GM23248 (cell line): ENCODE measurements at regions not wholly inside any gene's neighbourhood (a gene's known extent, or its start where the extent isn't known, plus 50 kb on each side); places are given as distances from the start of the nearest gene placed in this dataset.
"Not testable (repeated sequence)": the region's sequence is repeated elsewhere in the genome, so short reads cannot be mapped to it uniquely, and the experiment has no call there.

Experiments
- DNase-seq: peaks from one replicate; pipeline ENCODE4 v3.0.0-alpha.2; 2015
- H2AFZ ChIP-seq: fragments of 200-600 bp; sonication (generic); 2 replicates; pipeline ENCODE4 v1.6.1; 2016; ENCODE audit warnings: antibody characterized with exemption
- H3F3A ChIP-seq: fragments of 200-600 bp; sonication (generic); 2 replicates; pipeline ENCODE4 v1.6.1; 2016; ENCODE audit warnings: mild to moderate bottlenecking, antibody characterized with exemption, mixed run types; ENCODE audit not compliant: insufficient read depth
- H3K27ac ChIP-seq: fragments of 200-600 bp; sonication (generic); 2 replicates; pipeline ENCODE4 v1.5.1; 2016; ENCODE audit warnings: mild to moderate bottlenecking
- H3K27me3 ChIP-seq: fragments of 200-600 bp; sonication (generic); replicated peaks from 2 replicates; pipeline ENCODE4 v1.6.1; 2016; ENCODE audit warnings: mild to moderate bottlenecking; ENCODE audit not compliant: insufficient read depth
- H3K36me3 ChIP-seq: fragments of 200-600 bp; sonication (generic); 2 replicates; pipeline ENCODE4 v1.6.1; 2016; ENCODE audit warnings: low read depth, mild to moderate bottlenecking
- H3K4me1 ChIP-seq: fragments of 200-600 bp; sonication (generic); 2 replicates; pipeline ENCODE4 v1.6.1; 2016; ENCODE audit warnings: mild to moderate bottlenecking; ENCODE audit not compliant: insufficient read depth
- H3K4me2 ChIP-seq: fragments of 200-600 bp; sonication (generic); one replicate; pipeline ENCODE4 v1.6.1; 2016; ENCODE audit warnings: mild to moderate bottlenecking; ENCODE audit not compliant: unreplicated experiment
- H3K4me3 ChIP-seq: fragments of 200-600 bp; sonication (generic); 2 replicates; pipeline ENCODE4 v1.5.1; 2016; ENCODE audit warnings: mild to moderate bottlenecking
- H3K79me2 ChIP-seq: fragments of 200-600 bp; sonication (generic); 2 replicates; pipeline ENCODE4 v1.6.1; 2016; ENCODE audit warnings: mild to moderate bottlenecking; ENCODE audit not compliant: insufficient read depth
- H3K9ac ChIP-seq: fragments of 200-600 bp; sonication (generic); 2 replicates; pipeline ENCODE4 v1.6.1; 2016; ENCODE audit warnings: mild to moderate bottlenecking
- H3K9me2 ChIP-seq: fragments of 200-600 bp; sonication (generic); 2 replicates; pipeline ENCODE4 v1.6.1; 2016; ENCODE audit warnings: mixed run types, mild to moderate bottlenecking, moderate library complexity; ENCODE audit not compliant: insufficient read depth
- H3K9me3 ChIP-seq: fragments of 200-600 bp; sonication (generic); one replicate; pipeline ENCODE4 v1.6.1; 2017; ENCODE audit warnings: low read depth
- H4K20me1 ChIP-seq: fragments of 200-600 bp; sonication (generic); 2 replicates; pipeline ENCODE4 v1.6.0; 2016; ENCODE audit not compliant: insufficient read depth
- EZH2 ChIP-seq: fragments of 200-600 bp; sonication (generic); IDR thresholded peaks from 2 replicates; pipeline ENCODE4 v1.6.1; 2018; ENCODE audit warnings: antibody characterized with exemption, mild to moderate bottlenecking; ENCODE audit not compliant: insufficient read depth, poor library complexity, severe bottlenecking
- EZH2phosphoT487 ChIP-seq: fragments of 200-600 bp; sonication (generic); IDR thresholded peaks from 2 replicates; pipeline ENCODE4 v1.6.1; 2018; ENCODE audit warnings: antibody characterized with exemption, moderate library complexity, mild to moderate bottlenecking, low read depth; ENCODE audit not compliant: insufficient read depth
- WGBS, 2 experiments: methylation state at CpG; one replicate each; pipeline ENCODE4 v1.1.6; 2015 to 2017; ENCODE audit warnings: low lambda C conversion rate in 2 of 2, low coverage in 1 of 2; ENCODE audit errors: missing lambda C conversion rate in 2 of 2; 5-methylcytosine and 5-hydroxymethylcytosine counted together
- in situ Hi-C: fragments of 300-500 bp; cut with MboI; formaldehyde crosslinking; loops from 2 replicates; pipeline ENCODE4 v1.15.0; 2020

DNA sequence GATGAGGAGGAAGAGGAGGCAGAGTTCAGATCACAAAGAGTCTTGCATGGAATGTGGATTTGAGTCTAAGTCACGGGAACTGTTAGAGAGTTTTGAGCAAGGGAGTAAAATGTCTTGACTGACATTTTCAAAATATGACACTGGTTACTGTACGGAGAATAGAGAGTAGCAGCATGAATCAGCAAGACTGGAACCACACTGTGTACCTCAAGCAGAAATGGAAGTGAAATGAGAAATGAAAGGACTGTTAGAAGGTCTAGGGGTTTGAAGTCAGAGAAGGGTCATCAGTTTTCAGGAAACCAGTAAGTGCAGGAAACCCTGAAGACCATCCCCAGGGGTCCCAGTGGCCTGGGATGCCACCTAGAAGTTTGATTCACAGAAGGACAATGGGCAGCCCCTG, 236.3 kb downstream of the GALC start:
- no peak overlapping the region for H3K9ac ChIP-seq
- TF ChIP-seq EZH2phosphoT487 = no peak
- no peak for TF ChIP-seq EZH2
- no peak overlapping the region for H3K27ac ChIP-seq
- no peak overlapping the region for H3K4me3 ChIP-seq
- H3F3A ChIP-seq = no peaks in the 10 kb centered on the region
- H3K9me2 ChIP-seq = no peaks in the 10 kb centered on the region
- H3K4me1 ChIP-seq = no peaks in the 10 kb centered on the region
- no peaks in the 10 kb centered on the region for H3K27me3 ChIP-seq
- in situ Hi-C loops = no loop called here
- no peak for DNase-seq
- no peaks in the 10 kb centered on the region for H4K20me1 ChIP-seq
- H3K79me2 ChIP-seq = no peaks in the 10 kb centered on the region
- WGBS, 2 experiments = 28 to 36% methylated on average over 2 of the region's 2 CpGs
- H2AFZ ChIP-seq = no peak overlapping the region
- H3K4me2 ChIP-seq = no peak overlapping the region
- H3K36me3 ChIP-seq = no peaks in the 10 kb centered on the region
- H3K9me3 ChIP-seq = no peaks in the 10 kb centered on the region

DNA sequence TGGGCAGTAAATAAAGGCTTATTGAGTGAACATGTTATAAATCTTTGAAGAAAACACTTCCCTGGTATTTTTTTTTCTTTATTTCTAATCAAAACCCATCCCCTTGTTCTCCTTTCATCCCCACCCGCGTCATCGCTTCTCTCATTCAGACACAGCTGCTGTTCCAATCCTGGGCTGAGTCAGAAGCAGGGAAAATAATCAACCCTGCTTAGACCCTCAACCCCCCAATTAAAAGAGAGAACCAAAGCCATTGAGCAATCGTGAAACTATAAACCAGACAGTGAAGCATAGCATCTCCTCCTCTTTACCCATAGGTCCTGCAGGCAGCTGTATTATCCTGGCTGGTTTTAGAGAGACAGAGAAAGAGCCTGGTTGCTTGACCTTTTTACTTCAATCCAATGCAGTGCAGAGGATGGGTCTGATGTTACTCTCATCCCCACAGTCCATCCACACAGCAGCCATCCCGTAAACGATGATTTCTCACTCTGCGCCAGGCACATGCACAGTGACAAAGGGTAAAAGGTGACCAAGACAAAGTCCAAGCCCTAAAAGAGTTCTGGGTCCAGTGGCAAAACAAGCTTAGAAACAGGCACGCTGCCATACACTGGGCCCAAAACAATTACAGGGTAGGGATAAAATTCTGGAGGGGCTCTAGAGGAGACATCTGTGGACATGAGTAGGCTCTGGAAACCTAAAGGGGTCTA, 238.3 kb downstream of the GALC start:
- Histone ChIP-seq H4K20me1 (no peaks in the 10 kb centered on the region), H3K9me2 (no peaks in the 10 kb centered on the region), H3K4me2 (no peak overlapping the region), H3K36me3 (no peaks in the 10 kb centered on the region), H3K9me3 (no peaks in the 10 kb centered on the region), H2AFZ (no peak overlapping the region), H3K27ac (no peak overlapping the region), H3K27me3 (no peaks in the 10 kb centered on the region), H3K4me3 (no peak overlapping the region), H3K4me1 (no peaks in the 10 kb centered on the region), H3K79me2 (no peaks in the 10 kb centered on the region), H3K9ac (no peak overlapping the region), H3F3A (no peaks in the 10 kb centered on the region)
- in situ Hi-C loops = no loop called here
- no peak for DNase-seq
- WGBS, 2 experiments = 42 to 49% methylated on average over 8 of the region's 8 CpGs
- no peak for TF ChIP-seq EZH2
- no peak for TF ChIP-seq EZH2phosphoT487

DNA sequence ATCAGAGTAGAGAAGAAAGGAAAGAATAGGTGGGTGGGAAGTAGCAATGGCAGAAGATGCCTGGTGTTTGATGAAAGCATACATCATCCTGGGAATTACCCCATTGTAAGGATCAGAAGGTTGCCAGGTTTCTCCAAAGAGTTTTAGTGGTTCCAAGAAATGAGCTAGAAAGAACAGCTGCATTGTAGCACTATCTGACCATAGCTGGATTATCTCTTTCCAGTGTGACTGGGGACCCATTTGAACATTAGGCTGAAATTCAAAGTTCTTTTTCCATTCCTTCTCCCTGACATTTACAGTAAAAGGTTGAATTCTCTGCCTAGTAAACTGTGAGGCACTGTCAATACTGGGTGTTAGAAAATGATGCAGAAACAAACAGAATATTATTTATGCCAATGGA, 244.4 kb downstream of the GALC start:
- Histone ChIP-seq H3K36me3 (no peaks in the 10 kb centered on the region), H3K9me2 (no peaks in the 10 kb centered on the region), H3K27me3 (no peaks in the 10 kb centered on the region), H3K9ac (no peak overlapping the region), H3K79me2 (no peaks in the 10 kb centered on the region), H3K4me2 (no peak overlapping the region), H2AFZ (no peak overlapping the region), H3K9me3 (no peaks in the 10 kb centered on the region), H3K4me1 (no peaks in the 10 kb centered on the region), H4K20me1 (no peaks in the 10 kb centered on the region), H3F3A (no peaks in the 10 kb centered on the region), H3K4me3 (no peak overlapping the region), H3K27ac (no peak overlapping the region)
- in situ Hi-C loops = no loop called here
- no peak for TF ChIP-seq EZH2
- TF ChIP-seq EZH2phosphoT487 = no peak
- no peak for DNase-seq

DNA sequence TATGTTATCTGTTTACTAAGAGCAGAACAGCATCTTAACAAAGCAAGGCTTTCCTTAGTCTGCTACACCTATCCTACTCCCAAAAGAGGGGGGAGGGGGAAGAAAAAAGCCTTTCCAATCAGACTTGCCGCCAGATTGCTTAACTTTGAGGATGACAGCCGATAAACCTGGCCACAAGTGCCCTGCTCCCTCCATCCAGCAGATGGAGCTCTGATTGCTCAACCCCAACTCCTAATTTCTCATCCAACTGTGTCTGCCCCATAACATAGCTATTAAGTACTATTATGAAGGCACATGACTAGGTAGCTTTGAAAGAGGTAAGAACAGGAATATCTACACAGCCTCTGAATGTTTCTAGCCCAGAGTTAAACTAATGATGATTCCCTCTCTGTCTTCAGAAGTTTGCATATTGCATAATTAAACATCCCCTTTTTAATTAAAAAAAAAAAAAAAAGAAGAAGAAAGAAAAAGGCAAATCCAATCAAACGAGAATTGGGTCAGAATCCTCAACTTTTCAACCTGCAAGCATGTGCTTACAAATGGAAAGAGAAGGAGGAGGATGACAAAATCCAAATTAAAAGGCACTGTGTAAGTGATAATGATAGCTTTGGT, 247.4 kb downstream of the GALC start:
- in situ Hi-C loops = no loop called here
- Histone ChIP-seq H3F3A (no peaks in the 10 kb centered on the region), H3K27ac (no peak overlapping the region), H3K27me3 (no peaks in the 10 kb centered on the region), H3K4me3 (no peak overlapping the region), H3K4me2 (no peak overlapping the region), H3K79me2 (no peaks in the 10 kb centered on the region), H3K9me2 (no peaks in the 10 kb centered on the region), H3K9ac (no peak overlapping the region), H2AFZ (no peak overlapping the region), H3K4me1 (no peaks in the 10 kb centered on the region), H4K20me1 (no peaks in the 10 kb centered on the region), H3K9me3 (no peaks in the 10 kb centered on the region), H3K36me3 (no peaks in the 10 kb centered on the region)
- DNase-seq = peak; percentile 69
- 12 to 29% methylated on average over 3 of the region's 3 CpGs for WGBS, 2 experiments
- no peak for TF ChIP-seq EZH2phosphoT487
- TF ChIP-seq EZH2 = no peak

DNA sequence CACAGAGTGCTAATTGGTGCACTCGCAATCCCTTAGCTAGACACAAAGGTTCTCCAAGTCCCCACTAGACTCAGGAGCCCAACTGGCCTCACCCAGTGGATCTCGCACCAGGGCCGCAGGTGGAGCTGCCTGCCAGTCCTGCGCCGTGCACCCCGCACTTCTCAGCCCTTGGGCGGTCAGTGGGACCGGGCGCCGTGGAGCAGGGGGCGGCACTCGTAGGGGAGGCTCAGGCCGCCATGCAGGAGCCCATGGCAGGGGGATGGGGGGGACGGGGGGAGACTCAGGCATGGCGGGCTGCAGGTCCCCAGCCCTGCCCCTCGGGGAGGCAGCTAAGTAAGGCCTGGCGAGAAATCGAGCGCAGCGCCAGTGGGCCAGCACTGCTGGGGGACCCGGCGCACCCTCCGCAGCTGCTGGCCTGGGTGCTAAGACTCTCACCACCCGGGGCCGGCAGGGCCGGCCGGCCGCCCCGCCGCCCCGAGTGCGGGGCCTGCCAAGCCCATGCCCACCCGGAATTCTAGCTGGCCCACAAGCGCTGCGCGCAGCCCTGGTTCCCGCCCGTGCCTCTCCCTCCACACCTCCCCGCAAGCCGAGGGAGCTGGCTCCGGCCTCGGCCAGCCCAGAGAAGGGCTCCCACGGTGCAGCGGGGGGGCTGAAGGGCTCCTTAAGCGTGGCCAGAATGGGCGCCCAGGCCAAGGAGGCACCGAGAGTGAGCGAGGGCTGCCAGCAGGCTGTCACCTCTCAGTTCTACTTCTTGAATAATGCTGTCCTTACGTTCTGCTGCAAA, 258.2 kb downstream of the GALC start:
- H3K4me3 ChIP-seq, H3K4me1 ChIP-seq, H3K79me2 ChIP-seq, H3K4me2 ChIP-seq, H3K9me2 ChIP-seq, in situ Hi-C loops, H3K27me3 ChIP-seq, H3K9me3 ChIP-seq, H3K36me3 ChIP-seq, H3K27ac ChIP-seq, H2AFZ ChIP-seq, H3K9ac ChIP-seq, DNase-seq, H4K20me1 ChIP-seq, H3F3A ChIP-seq: not testable (repeated sequence)
- WGBS, 2 experiments = 73 to 80% methylated on average over 29 to 49 of the region's 49 CpGs

DNA sequence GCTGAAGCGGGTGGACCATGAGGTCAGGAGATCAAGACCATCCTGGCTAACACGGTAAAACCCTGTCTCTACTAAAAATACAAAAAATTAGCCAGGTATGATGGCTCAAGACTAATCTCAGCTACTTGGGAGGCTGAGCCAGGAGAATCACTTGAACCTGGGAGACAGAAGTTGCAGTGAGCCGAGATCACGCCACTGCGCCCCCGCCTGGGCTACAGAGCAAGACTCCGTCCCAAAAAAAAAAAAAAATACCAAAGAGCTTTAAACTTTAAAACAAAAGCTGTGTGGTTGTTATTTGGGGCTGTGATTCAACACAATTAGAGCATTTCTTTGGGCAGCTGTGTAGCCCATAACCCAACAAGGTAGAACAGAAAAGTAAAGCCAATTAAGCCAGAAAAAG, 259.9 kb downstream of the GALC start:
- H2AFZ ChIP-seq, H4K20me1 ChIP-seq, DNase-seq, H3K27ac ChIP-seq, H3K27me3 ChIP-seq, H3K36me3 ChIP-seq, H3F3A ChIP-seq, H3K79me2 ChIP-seq, H3K4me1 ChIP-seq, H3K9me2 ChIP-seq, in situ Hi-C loops, H3K4me2 ChIP-seq, H3K9me3 ChIP-seq, H3K4me3 ChIP-seq, H3K9ac ChIP-seq: not testable (repeated sequence)
- 49 to 53% methylated on average over 7 of the region's 7 CpGs for WGBS, 2 experiments
